ENCODE measurements at regions not wholly inside any gene's neighbourhood (a gene's known extent, or its start where the extent isn't known, plus 50 kb on each side); places are given as distances from the start of the nearest gene placed in this dataset.

DNA sequence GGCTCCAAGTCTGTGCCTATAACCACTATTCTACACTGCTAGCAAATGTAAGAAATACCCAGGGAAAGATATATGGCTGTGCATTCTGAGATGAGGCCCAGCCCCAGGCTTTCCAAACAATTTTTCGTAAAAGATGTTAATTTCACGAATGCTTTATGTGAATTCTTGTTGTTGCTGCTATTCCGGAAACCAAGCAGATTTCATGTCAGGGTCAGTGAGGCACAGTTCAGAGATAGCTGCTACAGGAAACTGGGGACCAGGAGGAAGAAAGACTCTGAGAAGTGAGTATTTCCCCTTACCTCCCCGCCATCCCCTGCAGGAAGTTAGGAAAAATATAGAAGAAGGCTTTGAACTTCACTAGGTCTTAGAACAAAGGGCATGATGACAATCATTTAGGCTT lies 84.7 kb upstream of the TP53I11 start:
- 94% methylated on average over 3 of the region's 4 CpGs for WGBS (ENCODE audit: insufficient coverage)
- H3K27ac ChIP-seq (ENCODE audit: low read depth, low read length), result no peak overlapping the region
- H3K27me3 ChIP-seq (ENCODE audit: control insufficient read depth, insufficient read depth, low read length), result no peaks in the 10 kb centered on the region
- H3K4me1 ChIP-seq (ENCODE audit: control insufficient read depth, insufficient read depth, low read length), result no peaks in the 10 kb centered on the region
- H3K36me3 ChIP-seq (ENCODE audit: control insufficient read depth, insufficient read depth, low read length), result no peaks in the 10 kb centered on the region
- peaks cover 2% of the 10 kb centered on the region for H3K9me3 ChIP-seq (ENCODE audit: control insufficient read depth, insufficient read depth, low read length)
- no peak overlapping the region for H3K4me3 ChIP-seq (ENCODE audit: low read depth, low read length)
- DNase-seq (ENCODE audit: low read depth in 4 of 6, low spot score in 6 of 6), result no peak

DNA sequence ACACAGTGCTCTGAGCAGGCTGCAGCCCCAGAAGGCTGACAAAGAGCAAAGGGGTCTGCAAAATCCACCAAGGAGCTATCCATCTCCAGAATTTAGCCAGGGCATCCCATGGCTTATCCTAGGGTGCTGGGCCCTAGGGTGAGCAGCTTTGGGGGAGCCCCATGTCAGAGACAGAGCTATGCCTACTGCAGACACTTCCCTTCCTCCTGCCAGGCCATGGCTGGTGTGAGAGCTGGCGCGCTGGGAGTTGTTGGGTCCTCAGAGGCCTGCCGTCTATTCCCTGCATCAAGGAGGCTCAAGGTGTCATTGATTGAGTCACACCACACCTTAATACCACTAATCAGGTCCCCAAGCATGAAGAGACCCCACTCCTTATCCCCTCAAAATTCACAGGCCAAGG lies 85.3 kb upstream of the TP53I11 start:
- Histone ChIP-seq H3K9me3 (ENCODE audit: control insufficient read depth, insufficient read depth, low read length) (peaks cover 2% of the 10 kb centered on the region), H3K27me3 (ENCODE audit: control insufficient read depth, insufficient read depth, low read length) (no peaks in the 10 kb centered on the region), H3K4me3 (ENCODE audit: low read depth, low read length) (no peak overlapping the region), H3K4me1 (ENCODE audit: control insufficient read depth, insufficient read depth, low read length) (no peaks in the 10 kb centered on the region), H3K36me3 (ENCODE audit: control insufficient read depth, insufficient read depth, low read length) (no peaks in the 10 kb centered on the region), H3K27ac (ENCODE audit: low read depth, low read length) (no peak overlapping the region)
- WGBS (ENCODE audit: insufficient coverage), result 100% methylated on average over 2 of the region's 3 CpGs
- no peak for DNase-seq (ENCODE audit: low read depth in 4 of 6, low spot score in 6 of 6)

GRCh38 chr11:45036733-45037132 lies 86.0 kb upstream of the TP53I11 start:
- Histone ChIP-seq H3K27ac (ENCODE audit: low read depth, low read length) (no peak overlapping the region), H3K36me3 (ENCODE audit: control insufficient read depth, insufficient read depth, low read length) (no peaks in the 10 kb centered on the region), H3K4me1 (ENCODE audit: control insufficient read depth, insufficient read depth, low read length) (peaks cover 6% of the 10 kb centered on the region), H3K4me3 (ENCODE audit: low read depth, low read length) (no peak overlapping the region), H3K27me3 (ENCODE audit: control insufficient read depth, insufficient read depth, low read length) (no peaks in the 10 kb centered on the region), H3K9me3 (ENCODE audit: control insufficient read depth, insufficient read depth, low read length) (peaks cover 2% of the 10 kb centered on the region)
- no peak for DNase-seq (ENCODE audit: low read depth in 4 of 6, low spot score in 6 of 6)
- 62% methylated on average over 5 of the region's 6 CpGs for WGBS (ENCODE audit: insufficient coverage)

- peaks cover 2% of the 10 kb centered on the region for H3K9me3 ChIP-seq (ENCODE audit: control insufficient read depth, insufficient read depth, low read length)
- H3K4me3 ChIP-seq (ENCODE audit: low read depth, low read length), result no peak overlapping the region
- H3K36me3 ChIP-seq (ENCODE audit: control insufficient read depth, insufficient read depth, low read length), result no peaks in the 10 kb centered on the region
- H3K4me1 ChIP-seq (ENCODE audit: control insufficient read depth, insufficient read depth, low read length), result peaks cover 10% of the 10 kb centered on the region
- DNase-seq (ENCODE audit: low read depth in 4 of 6, low spot score in 6 of 6), result no peak
- no peaks in the 10 kb centered on the region for H3K27me3 ChIP-seq (ENCODE audit: control insufficient read depth, insufficient read depth, low read length)
- H3K27ac ChIP-seq (ENCODE audit: low read depth, low read length), result no peak overlapping the region
Measured at GRCh38 chr11:45037434-45038005, 86.8 kb upstream of the TP53I11 start.

GRCh38 chr11:45038923-45039322 lies 88.2 kb upstream of the TP53I11 start:
- Histone ChIP-seq H3K9me3 (ENCODE audit: control insufficient read depth, insufficient read depth, low read length) (peaks cover 2% of the 10 kb centered on the region), H3K4me3 (ENCODE audit: low read depth, low read length) (no peak overlapping the region), H3K4me1 (ENCODE audit: control insufficient read depth, insufficient read depth, low read length) (peaks cover 10% of the 10 kb centered on the region), H3K27me3 (ENCODE audit: control insufficient read depth, insufficient read depth, low read length) (no peaks in the 10 kb centered on the region), H3K27ac (ENCODE audit: low read depth, low read length) (no peak overlapping the region), H3K36me3 (ENCODE audit: control insufficient read depth, insufficient read depth, low read length) (no peaks in the 10 kb centered on the region)
- no CpG with 5 or more reads among the region's 1 CpG for WGBS (ENCODE audit: insufficient coverage)
- no peak for DNase-seq (ENCODE audit: low read depth in 4 of 6, low spot score in 6 of 6)

DNA sequence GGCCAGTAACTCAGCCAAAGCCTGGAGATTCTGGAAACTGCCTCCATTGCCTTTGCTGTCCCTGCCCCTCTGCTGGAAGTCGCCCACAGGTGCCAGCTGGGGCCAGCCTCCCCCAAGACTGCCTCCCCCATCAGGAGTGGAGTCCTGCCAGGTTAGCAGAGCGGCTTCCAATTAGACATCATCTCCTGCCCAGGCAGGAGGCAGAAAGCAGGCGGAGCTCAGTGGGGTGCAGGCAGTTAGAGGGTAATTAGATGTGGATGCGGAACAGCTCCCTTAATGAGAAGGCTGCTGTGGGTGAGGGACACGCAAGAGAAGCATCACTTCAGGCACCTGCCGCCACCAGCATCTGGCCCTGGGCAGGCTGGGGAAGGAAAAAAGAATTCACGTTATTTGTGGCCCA lies 90.9 kb upstream of the TP53I11 start:
- Histone ChIP-seq H3K27me3 (ENCODE audit: control insufficient read depth, insufficient read depth, low read length) (no peaks in the 10 kb centered on the region), H3K4me1 (ENCODE audit: control insufficient read depth, insufficient read depth, low read length) (peaks cover 10% of the 10 kb centered on the region), H3K27ac (ENCODE audit: low read depth, low read length) (no peak overlapping the region), H3K9me3 (ENCODE audit: control insufficient read depth, insufficient read depth, low read length) (peaks cover 2% of the 10 kb centered on the region), H3K36me3 (ENCODE audit: control insufficient read depth, insufficient read depth, low read length) (no peaks in the 10 kb centered on the region), H3K4me3 (ENCODE audit: low read depth, low read length) (no peak overlapping the region)
- 28% methylated on average over 5 of the region's 7 CpGs for WGBS (ENCODE audit: insufficient coverage)
- DNase-seq (ENCODE audit: low read depth in 4 of 6, low spot score in 6 of 6), result peak in 2 of 6 donors; percentile 75 to 90

DNA sequence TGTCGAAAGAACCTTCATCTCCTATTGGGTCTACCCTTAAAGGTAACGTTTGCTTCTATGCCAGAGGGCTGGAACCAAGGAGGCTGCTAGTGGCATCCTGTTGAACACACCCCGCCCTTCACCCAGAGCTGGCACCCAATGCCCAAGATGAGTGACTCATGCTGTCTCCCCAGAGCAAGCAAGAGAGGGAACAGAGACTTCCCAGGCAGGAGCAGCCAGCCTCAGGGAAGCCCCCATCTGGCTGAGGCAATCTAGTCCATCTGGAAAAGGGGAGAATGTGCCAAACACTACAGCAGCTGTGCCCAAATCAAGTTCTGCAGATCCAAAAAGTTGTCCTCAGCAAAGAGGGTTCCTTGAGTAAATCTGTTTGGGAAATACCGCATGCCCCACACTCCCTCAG lies 91.9 kb upstream of the TP53I11 start:
- H3K36me3 ChIP-seq (ENCODE audit: control insufficient read depth, insufficient read depth, low read length), result no peaks in the 10 kb centered on the region
- 60% methylated on average over 3 of the region's 4 CpGs for WGBS (ENCODE audit: insufficient coverage)
- DNase-seq (ENCODE audit: low read depth in 4 of 6, low spot score in 6 of 6), result peak in 2 of 6 donors; percentile 38 to 72
- H3K27me3 ChIP-seq (ENCODE audit: control insufficient read depth, insufficient read depth, low read length), result no peaks in the 10 kb centered on the region
- H3K4me1 ChIP-seq (ENCODE audit: control insufficient read depth, insufficient read depth, low read length), result peaks cover 10% of the 10 kb centered on the region
- peaks cover 2% of the 10 kb centered on the region for H3K9me3 ChIP-seq (ENCODE audit: control insufficient read depth, insufficient read depth, low read length)
- no peak overlapping the region for H3K4me3 ChIP-seq (ENCODE audit: low read depth, low read length)
- H3K27ac ChIP-seq (ENCODE audit: low read depth, low read length), result no peak overlapping the region

DNA sequence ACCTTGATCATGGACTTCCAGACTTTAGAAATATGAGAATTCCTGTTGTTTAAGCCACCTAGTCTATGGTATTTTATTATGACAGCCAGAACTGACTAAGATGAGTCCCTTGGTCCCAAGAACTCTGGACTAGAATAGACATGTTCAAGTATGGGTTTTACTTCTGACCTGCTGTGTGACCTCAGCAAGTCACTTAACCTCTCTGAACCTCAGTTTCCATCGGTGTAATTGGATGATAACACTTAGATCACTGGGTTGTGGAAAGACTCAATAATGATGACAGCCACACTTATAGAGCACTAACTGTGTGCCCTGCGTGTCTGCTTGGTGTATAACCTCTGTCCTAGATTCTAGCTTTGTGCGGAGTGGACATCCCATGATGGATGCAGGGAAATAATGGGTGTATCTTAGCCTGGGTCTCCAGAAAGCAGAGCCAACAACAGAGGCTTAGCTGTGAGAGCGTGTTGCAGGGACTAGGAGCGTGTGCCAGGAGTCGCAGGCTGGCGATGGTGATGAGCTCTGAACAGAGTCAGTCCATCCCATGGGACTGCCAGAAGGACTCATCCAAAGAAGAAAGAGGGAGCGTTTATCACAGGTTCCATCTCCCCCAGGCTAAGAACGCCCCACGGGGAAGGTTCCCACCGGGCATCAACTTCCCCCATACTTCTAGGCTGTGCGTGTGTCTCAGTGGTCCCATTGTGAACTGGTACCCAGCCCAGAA lies 93.2 kb upstream of the TP53I11 start:
- H3K27me3 ChIP-seq (ENCODE audit: control insufficient read depth, insufficient read depth, low read length), result no peaks in the 10 kb centered on the region
- no peak for DNase-seq (ENCODE audit: low read depth in 4 of 6, low spot score in 6 of 6)
- WGBS (ENCODE audit: insufficient coverage), result 73% methylated on average over 11 of the region's 12 CpGs

DNA sequence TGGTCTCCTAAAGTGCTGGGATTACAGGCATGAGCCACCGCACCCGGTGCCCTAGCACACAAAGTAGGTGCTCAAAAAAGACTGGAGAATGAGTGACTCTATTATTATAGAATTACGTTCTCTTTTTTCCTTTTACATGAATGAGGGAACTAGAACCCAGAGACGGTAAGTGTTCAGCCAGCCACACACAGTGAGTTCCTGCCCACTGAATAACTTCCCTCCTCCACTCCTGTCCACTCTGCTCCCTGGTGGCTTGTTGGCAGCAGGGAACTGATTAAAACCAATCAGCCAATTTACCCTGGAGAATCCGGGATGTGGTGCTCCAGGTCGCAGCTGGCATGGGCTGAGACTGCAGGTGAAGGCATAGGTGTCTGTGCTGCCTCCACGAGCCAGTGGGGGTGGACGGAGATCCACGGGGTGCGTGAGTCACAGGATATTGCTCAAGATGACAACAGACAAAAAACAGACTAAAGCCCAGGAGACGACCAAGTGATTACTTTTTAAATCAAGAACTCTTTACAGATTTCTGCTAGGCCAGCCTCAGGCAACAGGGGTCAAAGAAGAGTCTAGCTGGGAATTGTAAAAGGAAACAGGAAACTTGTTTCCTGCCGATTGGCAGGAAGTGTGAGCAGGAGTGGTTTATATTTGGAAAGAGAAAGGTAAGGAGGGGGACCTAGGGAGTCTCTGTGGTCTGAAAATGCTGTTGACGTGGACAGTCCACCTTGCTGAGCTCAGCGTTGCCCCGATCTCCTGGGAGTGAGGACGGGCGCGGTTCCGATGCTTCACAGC lies 95.2 kb upstream of the TP53I11 start:
- Histone ChIP-seq H3K4me3 (ENCODE audit: low read depth, low read length) (no peak overlapping the region), H3K36me3 (ENCODE audit: control insufficient read depth, insufficient read depth, low read length) (no peaks in the 10 kb centered on the region), H3K27ac (ENCODE audit: low read depth, low read length) (no peak overlapping the region), H3K27me3 (ENCODE audit: control insufficient read depth, insufficient read depth, low read length) (no peaks in the 10 kb centered on the region), H3K4me1 (ENCODE audit: control insufficient read depth, insufficient read depth, low read length) (peaks cover 16% of the 10 kb centered on the region), H3K9me3 (ENCODE audit: control insufficient read depth, insufficient read depth, low read length) (no peaks in the 10 kb centered on the region)
- 87% methylated on average over 5 of the region's 19 CpGs for WGBS (ENCODE audit: insufficient coverage)
- no peak for DNase-seq (ENCODE audit: low read depth in 4 of 6, low spot score in 6 of 6)

More for the DNA sequence above, 93.2 kb upstream of the TP53I11 start:
- no peaks in the 10 kb centered on the region for H3K36me3 ChIP-seq (ENCODE audit: control insufficient read depth, insufficient read depth, low read length)
- no peak overlapping the region for H3K4me3 ChIP-seq (ENCODE audit: low read depth, low read length)
- peaks cover 10% of the 10 kb centered on the region for H3K4me1 ChIP-seq (ENCODE audit: control insufficient read depth, insufficient read depth, low read length)
- peaks cover 2% of the 10 kb centered on the region for H3K9me3 ChIP-seq (ENCODE audit: control insufficient read depth, insufficient read depth, low read length)
- no peak overlapping the region for H3K27ac ChIP-seq (ENCODE audit: low read depth, low read length)

Measured in spinal cord (tissue), 9 donors.